ENCODE measurements at regions not wholly inside any gene's neighbourhood (a gene's known extent, or its start where the extent isn't known, plus 50 kb on each side); places are given as distances from the start of the nearest gene placed in this dataset.

DNA sequence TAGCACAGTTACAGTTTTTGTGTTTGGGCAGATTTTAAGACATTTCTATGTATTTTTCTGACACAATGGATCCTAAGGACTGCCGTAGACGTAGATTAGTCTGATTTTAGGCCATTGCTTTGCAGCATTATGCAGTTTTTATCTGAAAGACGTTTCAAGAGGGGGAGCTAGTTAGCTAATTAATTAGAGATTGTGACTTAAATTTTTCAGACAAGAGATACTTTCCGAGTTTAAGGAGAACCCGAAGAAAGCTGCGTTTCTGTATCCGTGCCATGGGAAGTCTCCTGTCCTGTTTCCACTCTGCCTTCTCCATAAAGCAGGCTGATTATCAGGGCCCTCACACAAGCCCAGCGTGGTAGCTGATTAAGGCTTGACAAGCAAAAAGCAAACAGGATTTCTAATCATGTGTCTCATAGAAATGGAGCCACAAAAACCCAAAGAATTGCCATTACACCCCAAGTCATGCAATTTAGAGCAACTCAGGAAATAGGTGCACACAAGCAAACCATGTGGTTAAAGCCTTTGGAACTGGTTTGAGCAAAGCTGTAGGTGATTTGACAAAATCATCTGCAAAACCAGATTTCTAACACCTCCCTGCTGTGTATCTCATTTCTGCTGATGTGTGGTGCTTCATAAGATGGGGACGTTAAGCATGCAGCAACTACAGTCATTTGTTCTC, 808.1 kb downstream of the RNF144A start:
- FAIRE-seq (no peak), DNase-seq (ENCODE audit: insufficient read length, low spot score) (no peak)
- TF ChIP-seq POLR2AphosphoS5 (IDR thresholded peaks at IDR 0.05; ENCODE audit: low read depth, low read length) (no peak), PAX5 (IDR thresholded peaks at IDR 0.05; ENCODE audit: insufficient read depth, low read length, severe bottlenecking) (no peak), POLR2A (IDR thresholded peaks at IDR 0.05; ENCODE audit: low read depth, low read length) (no peak), POU2F2 (IDR thresholded peaks at IDR 0.05; ENCODE audit: low read depth, low read length) (no peak), SPI1 (IDR thresholded peaks at IDR 0.05; ENCODE audit: low read depth, low read length) (no peak), TAF1 (IDR thresholded peaks at IDR 0.05; ENCODE audit: low read depth, low read length) (no peak)

GRCh38 chr2:7725850-7726242, 808.6 kb downstream of the RNF144A start:
- FAIRE-seq: no peak
- TF ChIP-seq TAF1 (IDR thresholded peaks at IDR 0.05; ENCODE audit: low read depth, low read length): no peak

GRCh38 chr2:7726989-7727388, 809.8 kb downstream of the RNF144A start:
- FAIRE-seq (no peak), DNase-seq (ENCODE audit: insufficient read length, low spot score) (no peak)
- TF ChIP-seq TAF1 (IDR thresholded peaks at IDR 0.05; ENCODE audit: low read depth, low read length) (no peak), POU2F2 (IDR thresholded peaks at IDR 0.05; ENCODE audit: low read depth, low read length) (no peak), PAX5 (IDR thresholded peaks at IDR 0.05; ENCODE audit: insufficient read depth, low read length, severe bottlenecking) (no peak), POLR2AphosphoS5 (IDR thresholded peaks at IDR 0.05; ENCODE audit: low read depth, low read length) (no peak), POLR2A (IDR thresholded peaks at IDR 0.05; ENCODE audit: low read depth, low read length) (no peak), SPI1 (IDR thresholded peaks at IDR 0.05; ENCODE audit: low read depth, low read length) (no peak)

More at GRCh38 chr2:7725850-7726242, 808.6 kb downstream of the RNF144A start:
- no peak for DNase-seq (ENCODE audit: insufficient read length, low spot score)

GRCh38 chr2:7728388-7728787, 811.2 kb downstream of the RNF144A start:
- DNase-seq (ENCODE audit: insufficient read length, low spot score) (no peak), FAIRE-seq (no peak)
- TF ChIP-seq TAF1 (IDR thresholded peaks at IDR 0.05; ENCODE audit: low read depth, low read length) (no peak), POLR2A (IDR thresholded peaks at IDR 0.05; ENCODE audit: low read depth, low read length) (no peak), POU2F2 (IDR thresholded peaks at IDR 0.05; ENCODE audit: low read depth, low read length) (no peak), SPI1 (IDR thresholded peaks at IDR 0.05; ENCODE audit: low read depth, low read length) (no peak), POLR2AphosphoS5 (IDR thresholded peaks at IDR 0.05; ENCODE audit: low read depth, low read length) (no peak)

DNA sequence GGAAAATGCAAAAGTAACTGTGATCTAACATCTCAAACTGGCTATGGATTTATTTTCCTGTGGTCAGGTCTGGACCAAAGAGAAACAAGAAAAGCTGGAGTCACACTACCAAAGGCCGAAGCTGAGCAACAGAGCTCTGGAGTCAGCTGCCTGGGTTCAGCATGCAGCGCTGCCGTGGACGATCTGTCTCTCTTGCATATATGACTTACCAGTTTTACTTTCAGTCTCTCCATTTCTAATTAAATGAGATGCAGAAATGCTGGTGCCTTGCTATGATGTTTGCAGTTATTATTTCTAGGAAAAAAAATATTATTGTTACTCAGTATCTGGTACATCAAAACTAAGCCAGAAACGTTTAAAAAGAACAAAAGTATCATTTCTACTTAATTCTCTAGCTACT, 813.2 kb downstream of the RNF144A start:
- no peak for FAIRE-seq
- DNase-seq (ENCODE audit: insufficient read length, low spot score): no peak
- no peak for TF ChIP-seq PAX5 (IDR thresholded peaks at IDR 0.05; ENCODE audit: insufficient read depth, low read length, severe bottlenecking)
- no peak for TF ChIP-seq SPI1 (IDR thresholded peaks at IDR 0.05; ENCODE audit: low read depth, low read length)
- TF ChIP-seq POLR2A (IDR thresholded peaks at IDR 0.05; ENCODE audit: low read depth, low read length): no peak
- TF ChIP-seq TAF1 (IDR thresholded peaks at IDR 0.05; ENCODE audit: low read depth, low read length): no peak
- no peak for TF ChIP-seq POLR2AphosphoS5 (IDR thresholded peaks at IDR 0.05; ENCODE audit: low read depth, low read length)
- no peak for TF ChIP-seq POU2F2 (IDR thresholded peaks at IDR 0.05; ENCODE audit: low read depth, low read length)

DNA sequence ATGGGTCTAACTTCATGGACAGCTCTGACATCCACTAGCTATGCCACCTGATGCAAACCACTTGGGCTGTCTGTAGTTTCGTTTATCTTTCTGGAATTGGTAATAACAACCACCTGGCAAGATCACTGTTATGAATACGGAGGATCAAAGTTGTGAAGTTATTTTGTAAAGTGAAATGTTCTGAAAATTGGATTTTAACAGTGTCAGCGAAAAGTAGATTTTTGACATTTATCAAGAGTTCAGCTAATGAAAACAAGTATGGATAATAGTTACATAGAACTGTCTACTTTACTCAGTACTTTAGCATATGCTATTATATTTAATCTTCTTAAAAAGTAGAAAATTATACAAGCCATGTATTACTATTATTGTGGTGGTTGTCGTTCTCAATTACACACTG, 813.8 kb downstream of the RNF144A start:
- DNase-seq (ENCODE audit: insufficient read length, low spot score) (no peak), FAIRE-seq (no peak)
- TF ChIP-seq TAF1 (IDR thresholded peaks at IDR 0.05; ENCODE audit: low read depth, low read length): no peak
- no peak for TF ChIP-seq POLR2A (IDR thresholded peaks at IDR 0.05; ENCODE audit: low read depth, low read length)
- TF ChIP-seq PAX5 (IDR thresholded peaks at IDR 0.05; ENCODE audit: insufficient read depth, low read length, severe bottlenecking): no peak
- no peak for TF ChIP-seq POU2F2 (IDR thresholded peaks at IDR 0.05; ENCODE audit: low read depth, low read length)
- TF ChIP-seq SPI1 (IDR thresholded peaks at IDR 0.05; ENCODE audit: low read depth, low read length): no peak
- TF ChIP-seq POLR2AphosphoS5 (IDR thresholded peaks at IDR 0.05; ENCODE audit: low read depth, low read length): no peak

GRCh38 chr2:7732497-7732896, 815.3 kb downstream of the RNF144A start:
- DNase-seq (ENCODE audit: insufficient read length, low spot score): no peak
- FAIRE-seq: no peak
- TF ChIP-seq SPI1 (IDR thresholded peaks at IDR 0.05; ENCODE audit: low read depth, low read length): no peak
- no peak for TF ChIP-seq POLR2AphosphoS5 (IDR thresholded peaks at IDR 0.05; ENCODE audit: low read depth, low read length)
- no peak for TF ChIP-seq TAF1 (IDR thresholded peaks at IDR 0.05; ENCODE audit: low read depth, low read length)
- TF ChIP-seq POU2F2 (IDR thresholded peaks at IDR 0.05; ENCODE audit: low read depth, low read length): no peak
- TF ChIP-seq PAX5 (IDR thresholded peaks at IDR 0.05; ENCODE audit: insufficient read depth, low read length, severe bottlenecking): no peak
- TF ChIP-seq POLR2A (IDR thresholded peaks at IDR 0.05; ENCODE audit: low read depth, low read length): no peak

GRCh38 chr2:7736646-7737305, 819.6 kb downstream of the RNF144A start:
- TF ChIP-seq PAX5 (IDR thresholded peaks at IDR 0.05; ENCODE audit: insufficient read depth, low read length, severe bottlenecking): no peak
- TF ChIP-seq TAF1 (IDR thresholded peaks at IDR 0.05; ENCODE audit: low read depth, low read length): no peak
- TF ChIP-seq POLR2AphosphoS5 (IDR thresholded peaks at IDR 0.05; ENCODE audit: low read depth, low read length): no peak
- no peak for TF ChIP-seq SPI1 (IDR thresholded peaks at IDR 0.05; ENCODE audit: low read depth, low read length)
- no peak for TF ChIP-seq POU2F2 (IDR thresholded peaks at IDR 0.05; ENCODE audit: low read depth, low read length)
- no peak for DNase-seq (ENCODE audit: insufficient read length, low spot score)
- no peak for FAIRE-seq

- DNase-seq (ENCODE audit: insufficient read length, low spot score) (no peak), FAIRE-seq (no peak)
- TF ChIP-seq POLR2A (IDR thresholded peaks at IDR 0.05; ENCODE audit: low read depth, low read length) (no peak), TAF1 (IDR thresholded peaks at IDR 0.05; ENCODE audit: low read depth, low read length) (no peak), POU2F2 (IDR thresholded peaks at IDR 0.05; ENCODE audit: low read depth, low read length) (no peak), SPI1 (IDR thresholded peaks at IDR 0.05; ENCODE audit: low read depth, low read length) (no peak), POLR2AphosphoS5 (IDR thresholded peaks at IDR 0.05; ENCODE audit: low read depth, low read length) (no peak), PAX5 (IDR thresholded peaks at IDR 0.05; ENCODE audit: insufficient read depth, low read length, severe bottlenecking) (no peak)
Observed at GRCh38 chr2:7738596-7738995, 821.4 kb downstream of the RNF144A start.

DNA sequence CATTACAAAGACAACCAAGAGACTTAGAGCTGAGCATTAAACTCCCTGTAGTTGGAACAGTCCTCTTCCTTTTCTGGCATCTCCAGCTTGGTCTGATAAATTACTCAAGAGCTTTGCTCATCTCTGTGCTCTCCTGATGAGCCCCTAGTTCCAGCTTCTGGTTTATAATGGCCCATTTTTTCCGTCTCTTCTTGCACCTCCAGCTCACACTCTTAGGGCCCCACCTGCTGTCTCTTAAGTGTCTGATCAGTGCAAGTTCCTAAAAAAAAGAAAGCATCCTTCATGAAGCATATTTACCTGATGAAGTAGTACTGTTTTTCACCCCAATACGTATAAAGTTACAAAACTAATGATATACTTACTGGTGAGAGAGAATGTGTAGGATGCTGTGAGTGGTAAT, 822.9 kb downstream of the RNF144A start:
- no peak for DNase-seq (ENCODE audit: insufficient read length, low spot score)
- TF ChIP-seq POLR2AphosphoS5 (IDR thresholded peaks at IDR 0.05; ENCODE audit: low read depth, low read length): no peak
- TF ChIP-seq POU2F2 (IDR thresholded peaks at IDR 0.05; ENCODE audit: low read depth, low read length): no peak
- no peak for TF ChIP-seq TAF1 (IDR thresholded peaks at IDR 0.05; ENCODE audit: low read depth, low read length)
- no peak for TF ChIP-seq SPI1 (IDR thresholded peaks at IDR 0.05; ENCODE audit: low read depth, low read length)
- TF ChIP-seq POLR2A (IDR thresholded peaks at IDR 0.05; ENCODE audit: low read depth, low read length): no peak
- TF ChIP-seq PAX5 (IDR thresholded peaks at IDR 0.05; ENCODE audit: insufficient read depth, low read length, severe bottlenecking): no peak
- no peak for FAIRE-seq

Measured in GM12891 (cell line).